ENCODE measurements at regions not wholly inside any gene's neighbourhood (a gene's known extent, or its start where the extent isn't known, plus 50 kb on each side); places are given as distances from the start of the nearest gene placed in this dataset.
"Not testable (repeated sequence)": the region's sequence is repeated elsewhere in the genome, so short reads cannot be mapped to it uniquely, and the experiment has no call there.

GRCh38 chr1:215394084-215394991 lies 172.8 kb upstream of the KCTD3 start:
- DNase-seq (ENCODE audit: low read depth, low spot score): no peak
- in situ Hi-C loops (cut with HindIII; ENCODE audit: low pct_unique_long_range_greater_than_20kb, low sequenced_read_pairs): no loop called here

GRCh38 chr1:215397106-215397505 lies 170.0 kb upstream of the KCTD3 start:
- in situ Hi-C loops (cut with HindIII; ENCODE audit: low pct_unique_long_range_greater_than_20kb, low sequenced_read_pairs): no loop called here
- no peak for DNase-seq (ENCODE audit: low read depth, low spot score)

- DNase-seq (ENCODE audit: low read depth, low spot score): no peak
- in situ Hi-C loops (cut with HindIII; ENCODE audit: low pct_unique_long_range_greater_than_20kb, low sequenced_read_pairs): no loop called here
Measured at GRCh38 chr1:215397843-215398242, 169.3 kb upstream of the KCTD3 start.

- DNase-seq (ENCODE audit: low read depth, low spot score): no peak
- in situ Hi-C loops (cut with HindIII; ENCODE audit: low pct_unique_long_range_greater_than_20kb, low sequenced_read_pairs): no loop called here
Measured at GRCh38 chr1:215399787-215400186, 167.3 kb upstream of the KCTD3 start.

GRCh38 chr1:215400741-215401140 lies 166.4 kb upstream of the KCTD3 start:
- in situ Hi-C loops (cut with HindIII; ENCODE audit: low pct_unique_long_range_greater_than_20kb, low sequenced_read_pairs): no loop called here

GRCh38 chr1:215402147-215402546 lies 165.0 kb upstream of the KCTD3 start:
- in situ Hi-C loops (cut with HindIII; ENCODE audit: low pct_unique_long_range_greater_than_20kb, low sequenced_read_pairs): no loop called here
- DNase-seq (ENCODE audit: low read depth, low spot score): no peak

More at GRCh38 chr1:215400741-215401140, 166.4 kb upstream of the KCTD3 start:
- no peak for DNase-seq (ENCODE audit: low read depth, low spot score)

GRCh38 chr1:215405211-215405610 lies 161.9 kb upstream of the KCTD3 start:
- no peak for DNase-seq (ENCODE audit: low read depth, low spot score)

GRCh38 chr1:215406927-215407326 lies 160.2 kb upstream of the KCTD3 start:
- no peak for DNase-seq (ENCODE audit: low read depth, low spot score)
- in situ Hi-C loops (cut with HindIII; ENCODE audit: low pct_unique_long_range_greater_than_20kb, low sequenced_read_pairs): no loop called here

More at GRCh38 chr1:215405211-215405610, 161.9 kb upstream of the KCTD3 start:
- in situ Hi-C loops (cut with HindIII; ENCODE audit: low pct_unique_long_range_greater_than_20kb, low sequenced_read_pairs): no loop called here

GRCh38 chr1:215407575-215407974 lies 159.5 kb upstream of the KCTD3 start:
- in situ Hi-C loops (cut with HindIII; ENCODE audit: low pct_unique_long_range_greater_than_20kb, low sequenced_read_pairs): no loop called here
- DNase-seq (ENCODE audit: low read depth, low spot score): no peak

GRCh38 chr1:215409546-215409945 lies 157.6 kb upstream of the KCTD3 start:
- in situ Hi-C loops (cut with HindIII; ENCODE audit: low pct_unique_long_range_greater_than_20kb, low sequenced_read_pairs); DNase-seq (ENCODE audit: low read depth, low spot score): not testable (repeated sequence)

- DNase-seq (ENCODE audit: low read depth, low spot score); in situ Hi-C loops (cut with HindIII; ENCODE audit: low pct_unique_long_range_greater_than_20kb, low sequenced_read_pairs): not testable (repeated sequence)
Measured at GRCh38 chr1:215415521-215415920, 151.6 kb upstream of the KCTD3 start.

- in situ Hi-C loops (cut with HindIII; ENCODE audit: low pct_unique_long_range_greater_than_20kb, low sequenced_read_pairs): no loop called here
- DNase-seq (ENCODE audit: low read depth, low spot score): no peak
Measured at GRCh38 chr1:215416497-215416896, 150.6 kb upstream of the KCTD3 start.

- in situ Hi-C loops (cut with HindIII; ENCODE audit: low pct_unique_long_range_greater_than_20kb, low sequenced_read_pairs): no loop called here
- DNase-seq (ENCODE audit: low read depth, low spot score): no peak
Measured at GRCh38 chr1:215417122-215417521, 150.0 kb upstream of the KCTD3 start.

GRCh38 chr1:215418876-215419447 lies 148.1 kb upstream of the KCTD3 start:
- peak; percentile 32 for DNase-seq (ENCODE audit: low read depth, low spot score)

GRCh38 chr1:215421744-215422143 lies 145.4 kb upstream of the KCTD3 start:
- in situ Hi-C loops (cut with HindIII; ENCODE audit: low pct_unique_long_range_greater_than_20kb, low sequenced_read_pairs): no loop called here
- DNase-seq (ENCODE audit: low read depth, low spot score): no peak

More at GRCh38 chr1:215418876-215419447, 148.1 kb upstream of the KCTD3 start:
- in situ Hi-C loops (cut with HindIII; ENCODE audit: low pct_unique_long_range_greater_than_20kb, low sequenced_read_pairs): no loop called here

GRCh38 chr1:215423288-215423687 lies 143.8 kb upstream of the KCTD3 start:
- in situ Hi-C loops (cut with HindIII; ENCODE audit: low pct_unique_long_range_greater_than_20kb, low sequenced_read_pairs): no loop called here

GRCh38 chr1:215425138-215425537 lies 142.0 kb upstream of the KCTD3 start:
- no peak for DNase-seq (ENCODE audit: low read depth, low spot score)

More at GRCh38 chr1:215423288-215423687, 143.8 kb upstream of the KCTD3 start:
- no peak for DNase-seq (ENCODE audit: low read depth, low spot score)

GRCh38 chr1:215426101-215426500 lies 141.0 kb upstream of the KCTD3 start:
- in situ Hi-C loops (cut with HindIII; ENCODE audit: low pct_unique_long_range_greater_than_20kb, low sequenced_read_pairs): no loop called here
- DNase-seq (ENCODE audit: low read depth, low spot score): no peak

More at GRCh38 chr1:215425138-215425537, 142.0 kb upstream of the KCTD3 start:
- in situ Hi-C loops (cut with HindIII; ENCODE audit: low pct_unique_long_range_greater_than_20kb, low sequenced_read_pairs): no loop called here
